GM23338 (cell line): ENCODE measurements at regions not wholly inside any gene's neighbourhood (a gene's known extent, or its start where the extent isn't known, plus 50 kb on each side); places are given as distances from the start of the nearest gene placed in this dataset.

Source experiments
- ATAC-seq: fragments of 200-7000 bp; cut with Tn5 transposase; 3 replicates; pipeline ENCODE4 v1.9.1; 2020
- DNase-seq: peaks from one replicate; pipeline ENCODE4 v3.0.0-alpha.2; 2015; ENCODE audit warnings: low spot score
- H2AFZ ChIP-seq: fragments of 200-600 bp; sonication (generic); 2 replicates; pipeline ENCODE4 v1.8.0; 2016; ENCODE audit warnings: antibody characterized with exemption, mild to moderate bottlenecking, moderate library complexity
- H3F3A ChIP-seq: fragments of 200-600 bp; sonication (generic); replicated peaks from 2 replicates; pipeline ENCODE4 v1.8.0; 2017; ENCODE audit warnings: antibody characterized with exemption, mixed run types, low read depth
- H3K27ac ChIP-seq: fragments of 200-600 bp; sonication (generic); 2 replicates; pipeline ENCODE4 v1.6.1; 2016; ENCODE audit warnings: low read depth
- H3K27me3 ChIP-seq: fragments of 200-600 bp; sonication (generic); 2 replicates; pipeline ENCODE4 v1.8.0; 2016; ENCODE audit warnings: mild to moderate bottlenecking, mixed run types, moderate library complexity; ENCODE audit not compliant: insufficient read depth
- H3K36me3 ChIP-seq: fragments of 200-600 bp; sonication (generic); 2 replicates; pipeline ENCODE4 v1.8.0; 2016; ENCODE audit warnings: mild to moderate bottlenecking; ENCODE audit not compliant: insufficient read depth
- H3K4me1 ChIP-seq: fragments of 200-600 bp; sonication (generic); 2 replicates; pipeline ENCODE4 v1.8.0; 2016; ENCODE audit warnings: mild to moderate bottlenecking, moderate library complexity; ENCODE audit not compliant: insufficient read depth
- H3K4me2 ChIP-seq: fragments of 200-600 bp; sonication (generic); 2 replicates; pipeline ENCODE4 v1.7.1; 2017; ENCODE audit warnings: mixed run types
- H3K4me3 ChIP-seq: fragments of 200-600 bp; sonication (generic); 2 replicates; pipeline ENCODE4 v1.6.1; 2016; ENCODE audit warnings: mixed run types
- H3K79me2 ChIP-seq: fragments of 200-600 bp; sonication (generic); replicated peaks from 2 replicates; pipeline ENCODE4 v1.8.0; 2017; ENCODE audit warnings: mild to moderate bottlenecking; ENCODE audit not compliant: insufficient read depth
- H3K9me2 ChIP-seq: fragments of 200-600 bp; sonication (generic); 2 replicates; pipeline ENCODE4 v1.8.0; 2017; ENCODE audit not compliant: insufficient read depth
- H4K20me1 ChIP-seq: fragments of 200-600 bp; sonication (generic); replicated peaks from 2 replicates; pipeline ENCODE4 v1.8.0; 2017; ENCODE audit warnings: mild to moderate bottlenecking; ENCODE audit not compliant: insufficient read depth
- H3K27ac Mint-ChIP-seq: 2 replicates; pipeline ENCODE4 v1.8.0; 2020; ENCODE audit warnings: inconsistent platforms, mild to moderate bottlenecking, moderate library complexity, mixed read lengths
- H3K27me3 Mint-ChIP-seq: 3 replicates; pipeline ENCODE4 v1.8.0; 2022; ENCODE audit warnings: low read depth, mild to moderate bottlenecking, moderate library complexity, mixed read lengths, inconsistent platforms; ENCODE audit not compliant: insufficient read depth, poor library complexity
- H3K36me3 Mint-ChIP-seq: 3 replicates; pipeline ENCODE4 v1.8.0; 2021; ENCODE audit warnings: low read depth, mild to moderate bottlenecking, inconsistent platforms, moderate library complexity, mixed read lengths
- H3K4me1 Mint-ChIP-seq: 3 replicates; pipeline ENCODE4 v1.8.0; 2020; ENCODE audit warnings: mild to moderate bottlenecking, inconsistent platforms, mixed read lengths
- H3K4me3 Mint-ChIP-seq: 3 replicates; pipeline ENCODE4 v1.8.0; 2021; ENCODE audit warnings: moderate library complexity, mild to moderate bottlenecking, inconsistent platforms, mixed read lengths
- H3K9me3 Mint-ChIP-seq: 3 replicates; pipeline ENCODE4 v1.8.0; 2020; ENCODE audit warnings: moderate library complexity, mild to moderate bottlenecking, inconsistent platforms, mixed read lengths
- CREB1 ChIP-seq: fragments of 250-450 bp; sonication (Bioruptor Pico); IDR thresholded peaks from 2 replicates; pipeline ENCODE4 v1.5.0; 2020; ENCODE audit warnings: low read depth, mild to moderate bottlenecking, moderate library complexity
- EZH2phosphoT487 ChIP-seq: fragments of 200-600 bp; sonication (generic); IDR thresholded peaks from one replicate; pipeline ENCODE4 v1.8.1; 2018; ENCODE audit warnings: antibody characterized with exemption; ENCODE audit not compliant: unreplicated experiment
- JUNB ChIP-seq: IDR thresholded peaks from one replicate; pipeline ENCODE4 v1.6.1; 2016; ENCODE audit warnings: antibody characterized with exemption; ENCODE audit not compliant: unreplicated experiment
- NANOG ChIP-seq: IDR thresholded peaks from 2 replicates; pipeline ENCODE4 v1.6.1; 2016; ENCODE audit warnings: antibody characterized with exemption, borderline replicate concordance
- POLR2AphosphoS5 ChIP-seq: IDR thresholded peaks from 2 replicates; pipeline ENCODE4 v1.6.1; 2016; ENCODE audit warnings: antibody characterized with exemption, low read depth
- STAT1 ChIP-seq: IDR thresholded peaks from one replicate; pipeline ENCODE4 v1.6.1; 2016; ENCODE audit warnings: antibody characterized with exemption; ENCODE audit not compliant: unreplicated experiment
- ZNF114 ChIP-seq: fragments of 250-450 bp; sonication (Bioruptor Pico); IDR thresholded peaks from 2 replicates; pipeline ENCODE4 v1.5.0; 2020; ENCODE audit warnings: mild to moderate bottlenecking, moderate library complexity
- ZNF331 ChIP-seq: fragments of 250-450 bp; sonication (Bioruptor Pico); IDR thresholded peaks from 2 replicates; pipeline ENCODE4 v1.5.0; 2020; ENCODE audit warnings: low read depth, mild to moderate bottlenecking, moderate library complexity
- TF ChIP-seq, protein P1 (sequence below): fragments of 250-450 bp; sonication (Bioruptor Pico); IDR thresholded peaks from 2 replicates; pipeline ENCODE4 v1.5.0; 2020; ENCODE audit warnings: mild to moderate bottlenecking, moderate library complexity
- TF ChIP-seq, protein P2 (sequence below), 2 experiments: fragments of 200-600 bp in 1 of 2; sonication (generic) in 1 of 2; conservative IDR thresholded peaks; 2 replicates each; pipeline versions ENCODE4 v1.5.1 to v1.6.1; 2016 to 2017; ENCODE audit warnings: antibody characterized with exemption in 2 of 2, low read depth in 2 of 2, mild to moderate bottlenecking in 2 of 2, moderate library complexity in 1 of 2

DNA sequence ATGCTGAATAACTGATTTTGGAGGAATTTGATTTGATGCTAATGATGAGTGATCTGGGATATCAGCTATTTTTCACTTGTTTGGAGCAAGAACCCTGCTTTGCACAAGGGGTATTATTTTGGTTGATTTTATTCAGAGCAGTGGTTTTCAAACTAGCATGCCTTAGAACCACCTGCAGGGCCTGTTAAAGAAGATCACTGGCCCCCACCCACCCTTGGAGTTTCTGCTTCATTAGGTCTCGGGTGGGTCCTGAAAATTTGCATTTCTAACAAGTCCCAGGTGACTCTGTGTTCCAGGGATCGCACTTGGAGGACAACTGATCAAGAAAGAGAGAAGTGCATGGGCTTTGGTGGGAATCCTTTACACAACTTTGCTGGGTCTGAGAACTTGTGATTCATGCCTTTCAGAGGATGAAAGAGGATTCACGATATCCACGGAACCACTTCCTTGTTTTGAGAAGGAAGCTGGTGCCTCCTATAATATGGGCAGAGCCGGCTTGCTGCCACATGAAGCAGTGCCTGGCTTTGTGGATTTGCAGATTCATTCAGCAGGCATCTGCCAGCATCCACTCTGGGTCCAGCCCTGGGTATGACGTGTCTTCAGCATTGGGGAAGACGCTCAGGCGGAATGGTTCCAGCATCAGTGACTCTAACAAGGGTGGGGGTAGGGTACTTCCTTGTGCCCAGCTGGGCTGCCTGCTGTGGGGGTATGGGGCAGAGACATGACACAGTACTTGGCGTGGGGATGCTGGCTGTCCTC is 106.6 kb upstream of the PITX1 start (continued):
- TF ChIP-seq ZNF114 (CRISPR knock-in tag) = no peak
- no peak for TF ChIP-seq STAT1
- no peak for TF ChIP-seq JUNB
- TF ChIP-seq, protein P1, sequence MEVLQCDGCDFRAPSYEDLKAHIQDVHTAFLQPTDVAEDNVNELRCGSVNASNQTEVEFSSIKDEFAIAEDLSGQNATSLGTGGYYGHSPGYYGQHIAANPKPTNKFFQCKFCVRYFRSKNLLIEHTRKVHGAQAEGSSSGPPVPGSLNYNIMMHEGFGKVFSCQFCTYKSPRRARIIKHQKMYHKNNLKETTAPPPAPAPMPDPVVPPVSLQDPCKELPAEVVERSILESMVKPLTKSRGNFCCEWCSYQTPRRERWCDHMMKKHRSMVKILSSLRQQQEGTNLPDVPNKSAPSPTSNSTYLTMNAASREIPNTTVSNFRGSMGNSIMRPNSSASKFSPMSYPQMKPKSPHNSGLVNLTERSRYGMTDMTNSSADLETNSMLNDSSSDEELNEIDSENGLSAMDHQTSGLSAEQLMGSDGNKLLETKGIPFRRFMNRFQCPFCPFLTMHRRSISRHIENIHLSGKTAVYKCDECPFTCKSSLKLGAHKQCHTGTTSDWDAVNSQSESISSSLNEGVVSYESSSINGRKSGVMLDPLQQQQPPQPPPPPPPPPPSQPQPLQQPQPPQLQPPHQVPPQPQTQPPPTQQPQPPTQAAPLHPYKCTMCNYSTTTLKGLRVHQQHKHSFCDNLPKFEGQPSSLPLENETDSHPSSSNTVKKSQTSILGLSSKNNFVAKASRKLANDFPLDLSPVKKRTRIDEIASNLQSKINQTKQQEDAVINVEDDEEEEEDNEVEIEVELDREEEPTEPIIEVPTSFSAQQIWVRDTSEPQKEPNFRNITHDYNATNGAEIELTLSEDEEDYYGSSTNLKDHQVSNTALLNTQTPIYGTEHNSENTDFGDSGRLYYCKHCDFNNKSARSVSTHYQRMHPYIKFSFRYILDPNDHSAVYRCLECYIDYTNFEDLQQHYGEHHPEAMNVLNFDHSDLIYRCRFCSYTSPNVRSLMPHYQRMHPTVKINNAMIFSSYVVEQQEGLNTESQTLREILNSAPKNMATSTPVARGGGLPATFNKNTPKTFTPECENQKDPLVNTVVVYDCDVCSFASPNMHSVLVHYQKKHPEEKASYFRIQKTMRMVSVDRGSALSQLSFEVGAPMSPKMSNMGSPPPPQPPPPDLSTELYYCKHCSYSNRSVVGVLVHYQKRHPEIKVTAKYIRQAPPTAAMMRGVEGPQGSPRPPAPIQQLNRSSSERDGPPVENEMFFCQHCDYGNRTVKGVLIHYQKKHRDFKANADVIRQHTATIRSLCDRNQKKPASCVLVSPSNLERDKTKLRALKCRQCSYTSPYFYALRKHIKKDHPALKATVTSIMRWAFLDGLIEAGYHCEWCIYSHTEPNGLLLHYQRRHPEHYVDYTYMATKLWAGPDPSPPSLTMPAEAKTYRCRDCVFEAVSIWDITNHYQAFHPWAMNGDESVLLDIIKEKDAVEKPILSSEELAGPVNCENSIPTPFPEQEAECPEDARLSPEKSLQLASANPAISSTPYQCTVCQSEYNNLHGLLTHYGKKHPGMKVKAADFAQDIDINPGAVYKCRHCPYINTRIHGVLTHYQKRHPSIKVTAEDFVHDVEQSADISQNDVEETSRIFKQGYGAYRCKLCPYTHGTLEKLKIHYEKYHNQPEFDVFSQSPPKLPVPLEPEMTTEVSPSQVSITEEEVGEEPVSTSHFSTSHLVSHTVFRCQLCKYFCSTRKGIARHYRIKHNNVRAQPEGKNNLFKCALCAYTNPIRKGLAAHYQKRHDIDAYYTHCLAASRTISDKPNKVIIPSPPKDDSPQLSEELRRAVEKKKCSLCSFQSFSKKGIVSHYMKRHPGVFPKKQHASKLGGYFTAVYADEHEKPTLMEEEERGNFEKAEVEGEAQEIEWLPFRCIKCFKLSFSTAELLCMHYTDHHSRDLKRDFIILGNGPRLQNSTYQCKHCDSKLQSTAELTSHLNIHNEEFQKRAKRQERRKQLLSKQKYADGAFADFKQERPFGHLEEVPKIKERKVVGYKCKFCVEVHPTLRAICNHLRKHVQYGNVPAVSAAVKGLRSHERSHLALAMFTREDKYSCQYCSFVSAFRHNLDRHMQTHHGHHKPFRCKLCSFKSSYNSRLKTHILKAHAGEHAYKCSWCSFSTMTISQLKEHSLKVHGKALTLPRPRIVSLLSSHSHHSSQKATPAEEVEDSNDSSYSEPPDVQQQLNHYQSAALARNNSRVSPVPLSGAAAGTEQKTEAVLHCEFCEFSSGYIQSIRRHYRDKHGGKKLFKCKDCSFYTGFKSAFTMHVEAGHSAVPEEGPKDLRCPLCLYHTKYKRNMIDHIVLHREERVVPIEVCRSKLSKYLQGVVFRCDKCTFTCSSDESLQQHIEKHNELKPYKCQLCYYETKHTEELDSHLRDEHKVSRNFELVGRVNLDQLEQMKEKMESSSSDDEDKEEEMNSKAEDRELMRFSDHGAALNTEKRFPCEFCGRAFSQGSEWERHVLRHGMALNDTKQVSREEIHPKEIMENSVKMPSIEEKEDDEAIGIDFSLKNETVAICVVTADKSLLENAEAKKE (CRISPR knock-in tag) = no peak

DNA sequence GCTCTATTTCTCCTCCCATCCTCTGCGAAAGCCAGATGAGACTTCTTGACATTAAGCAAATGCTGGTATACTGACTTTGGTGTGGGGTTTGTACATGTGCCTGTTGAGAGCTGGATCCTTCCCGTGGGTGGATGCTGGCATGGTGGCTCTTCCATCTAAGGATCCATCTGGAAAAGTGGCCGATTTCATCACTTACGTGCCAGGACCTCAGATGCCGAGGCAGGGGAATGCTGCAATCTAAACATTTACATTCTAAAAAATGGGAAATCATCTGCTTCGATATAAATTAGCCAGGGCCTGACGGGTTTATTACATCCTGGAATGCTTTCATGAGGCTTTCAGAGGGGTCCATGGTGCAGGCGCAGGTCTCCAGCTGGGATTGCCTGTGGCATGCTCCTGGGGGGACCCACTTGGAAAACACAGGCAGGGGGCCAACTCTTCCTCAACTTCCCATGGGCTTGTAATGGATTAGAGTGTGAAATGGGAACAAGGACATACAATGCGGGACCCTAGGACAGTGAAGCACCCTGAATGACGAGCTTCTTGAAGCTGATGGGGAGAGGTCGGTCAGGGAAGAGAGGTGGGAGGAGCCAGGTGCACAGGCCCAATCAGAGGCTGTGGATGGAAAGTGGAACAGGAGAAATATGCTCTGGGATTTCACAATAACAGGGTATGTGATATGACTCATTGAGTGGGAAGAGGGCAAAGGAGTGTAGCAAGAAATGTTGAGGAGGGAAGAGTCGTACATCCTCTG is 105.5 kb upstream of the PITX1 start:
- H3K27me3 ChIP-seq = no peaks in the 10 kb centered on the region
- H3K79me2 ChIP-seq = no peaks in the 10 kb centered on the region
- Mint-ChIP-seq H3K27ac (no peak overlapping the region), H3K27me3 (peaks cover 12% of the 10 kb centered on the region), H3K4me3 (no peak overlapping the region), H3K4me1 (no peaks in the 10 kb centered on the region), H3K9me3 (no peaks in the 10 kb centered on the region), H3K36me3 (no peaks in the 10 kb centered on the region)
- ATAC-seq (peak; percentile 28; the same call in 1 of the 3 replicates), DNase-seq (no peak)
- no peak overlapping the region for H3K27ac ChIP-seq
- H2AFZ ChIP-seq = no peak overlapping the region
- H3K4me1 ChIP-seq = no peaks in the 10 kb centered on the region
- no peaks in the 10 kb centered on the region for H3K36me3 ChIP-seq
- no peaks in the 10 kb centered on the region for H4K20me1 ChIP-seq
- H3K4me3 ChIP-seq = no peak overlapping the region
- H3F3A ChIP-seq = no peaks in the 10 kb centered on the region
- H3K4me2 ChIP-seq = no peak overlapping the region
- H3K9me2 ChIP-seq = no peaks in the 10 kb centered on the region
- TF ChIP-seq POLR2AphosphoS5 (no peak), JUNB (no peak), STAT1 (no peak), NANOG (no peak), ZNF114 (CRISPR knock-in tag) (no peak), ZNF331 (CRISPR knock-in tag) (no peak), EZH2phosphoT487 (no peak), CREB1 (CRISPR knock-in tag) (no peak)
- TF ChIP-seq, protein P2, sequence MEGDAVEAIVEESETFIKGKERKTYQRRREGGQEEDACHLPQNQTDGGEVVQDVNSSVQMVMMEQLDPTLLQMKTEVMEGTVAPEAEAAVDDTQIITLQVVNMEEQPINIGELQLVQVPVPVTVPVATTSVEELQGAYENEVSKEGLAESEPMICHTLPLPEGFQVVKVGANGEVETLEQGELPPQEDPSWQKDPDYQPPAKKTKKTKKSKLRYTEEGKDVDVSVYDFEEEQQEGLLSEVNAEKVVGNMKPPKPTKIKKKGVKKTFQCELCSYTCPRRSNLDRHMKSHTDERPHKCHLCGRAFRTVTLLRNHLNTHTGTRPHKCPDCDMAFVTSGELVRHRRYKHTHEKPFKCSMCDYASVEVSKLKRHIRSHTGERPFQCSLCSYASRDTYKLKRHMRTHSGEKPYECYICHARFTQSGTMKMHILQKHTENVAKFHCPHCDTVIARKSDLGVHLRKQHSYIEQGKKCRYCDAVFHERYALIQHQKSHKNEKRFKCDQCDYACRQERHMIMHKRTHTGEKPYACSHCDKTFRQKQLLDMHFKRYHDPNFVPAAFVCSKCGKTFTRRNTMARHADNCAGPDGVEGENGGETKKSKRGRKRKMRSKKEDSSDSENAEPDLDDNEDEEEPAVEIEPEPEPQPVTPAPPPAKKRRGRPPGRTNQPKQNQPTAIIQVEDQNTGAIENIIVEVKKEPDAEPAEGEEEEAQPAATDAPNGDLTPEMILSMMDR (conservative IDR thresholded peaks at IDR 0.05; ENCODE audit: low read depth in 2 of 2) = no peak
